SU-DHL-6 (cell line): ENCODE measurements at regions not wholly inside any gene's neighbourhood (a gene's known extent, or its start where the extent isn't known, plus 50 kb on each side); places are given as distances from the start of the nearest gene placed in this dataset.

Experiments
- CTCF ChIP-seq: fragments of 200-600 bp; sonication (generic); IDR thresholded peaks from one replicate; pipeline ENCODE4 v1.5.1; 2017; ENCODE audit warnings: antibody characterized with exemption, mild to moderate bottlenecking, low read length, moderate library complexity; ENCODE audit not compliant: insufficient read depth, poor library complexity, severe bottlenecking
- EZH2phosphoT487 ChIP-seq: fragments of 200-600 bp; sonication (generic), shearing (Covaris generic); conservative IDR thresholded peaks from 2 replicates; pipeline ENCODE4 v1.6.1; 2018; ENCODE audit warnings: mild to moderate bottlenecking, antibody characterized with exemption, low read length, moderate library complexity, mixed read lengths

- no peak for TF ChIP-seq CTCF
- TF ChIP-seq EZH2phosphoT487 = no peak
These were observed 583.2 kb upstream of the ID2 start for GRCh38 chr2:8098476-8099266.
